MG63 (cell line): ENCODE measurements at regions not wholly inside any gene's neighbourhood (a gene's known extent, or its start where the extent isn't known, plus 50 kb on each side); places are given as distances from the start of the nearest gene placed in this dataset.

Experiments used
- DNase-seq: peaks from one replicate; pipeline ENCODE4 v3.0.0-alpha.2; 2020
- H3K27me3 ChIP-seq: fragments of 250-450 bp; sonication (Bioruptor Pico); 2 replicates; pipeline ENCODE4 v1.5.1; 2020; ENCODE audit warnings: mild to moderate bottlenecking, moderate library complexity
- H3K36me3 ChIP-seq: fragments of 250-450 bp; sonication (Bioruptor Pico); 2 replicates; pipeline ENCODE4 v1.5.1; 2020; ENCODE audit warnings: mild to moderate bottlenecking, moderate library complexity
- H3K4me3 ChIP-seq: fragments of 250-450 bp; sonication (Bioruptor Pico); 2 replicates; pipeline ENCODE4 v1.5.1; 2020; ENCODE audit warnings: mild to moderate bottlenecking, moderate library complexity
- H3K9me3 ChIP-seq: fragments of 250-450 bp; sonication (Bioruptor Pico); 2 replicates; pipeline ENCODE4 v1.5.1; 2020; ENCODE audit warnings: mild to moderate bottlenecking, moderate library complexity

GRCh38 chr16:79659344-79659743, 58.8 kb upstream of the MAF start:
- H3K27me3 ChIP-seq: no peaks in the 10 kb centered on the region
- H3K36me3 ChIP-seq: no peaks in the 10 kb centered on the region
- no peak for DNase-seq

GRCh38 chr16:79658301-79659033, 57.9 kb upstream of the MAF start:
- H3K9me3 ChIP-seq: no peaks in the 10 kb centered on the region
- H3K4me3 ChIP-seq: no peak overlapping the region
- no peaks in the 10 kb centered on the region for H3K36me3 ChIP-seq
- no peaks in the 10 kb centered on the region for H3K27me3 ChIP-seq
- peak; percentile 73 for DNase-seq

More at GRCh38 chr16:79659344-79659743, 58.8 kb upstream of the MAF start:
- no peaks in the 10 kb centered on the region for H3K9me3 ChIP-seq
- no peak overlapping the region for H3K4me3 ChIP-seq

DNA sequence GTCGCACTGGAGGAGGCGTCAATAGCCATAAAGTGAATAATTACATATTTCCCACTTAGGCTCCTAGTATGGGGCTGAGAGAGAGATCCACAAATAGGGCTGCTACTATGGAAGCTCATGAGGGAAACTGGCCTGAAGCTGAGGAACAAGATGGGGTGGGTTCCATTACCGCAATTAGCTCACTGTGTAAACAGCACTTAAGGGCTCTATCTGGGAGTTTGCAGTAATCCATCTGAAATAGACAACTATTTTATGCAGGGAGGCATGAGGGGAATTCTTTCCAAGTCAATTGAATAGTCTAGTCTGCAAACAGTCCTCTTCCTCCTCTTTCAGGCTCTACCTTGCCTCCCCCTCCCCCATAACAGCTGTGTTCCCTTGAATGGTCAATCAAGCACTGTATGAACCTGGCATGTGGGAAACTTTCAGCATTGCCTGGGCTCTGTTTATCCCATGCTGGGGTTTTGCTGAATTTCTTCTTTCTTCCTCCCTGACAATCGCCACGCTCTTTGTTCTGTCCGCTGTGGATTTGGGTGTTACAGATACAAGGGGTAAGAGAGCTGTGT, 56.1 kb upstream of the MAF start:
- Histone ChIP-seq H3K9me3 (no peaks in the 10 kb centered on the region), H3K36me3 (no peaks in the 10 kb centered on the region), H3K4me3 (no peak overlapping the region), H3K27me3 (no peaks in the 10 kb centered on the region)
- DNase-seq: no peak

DNA sequence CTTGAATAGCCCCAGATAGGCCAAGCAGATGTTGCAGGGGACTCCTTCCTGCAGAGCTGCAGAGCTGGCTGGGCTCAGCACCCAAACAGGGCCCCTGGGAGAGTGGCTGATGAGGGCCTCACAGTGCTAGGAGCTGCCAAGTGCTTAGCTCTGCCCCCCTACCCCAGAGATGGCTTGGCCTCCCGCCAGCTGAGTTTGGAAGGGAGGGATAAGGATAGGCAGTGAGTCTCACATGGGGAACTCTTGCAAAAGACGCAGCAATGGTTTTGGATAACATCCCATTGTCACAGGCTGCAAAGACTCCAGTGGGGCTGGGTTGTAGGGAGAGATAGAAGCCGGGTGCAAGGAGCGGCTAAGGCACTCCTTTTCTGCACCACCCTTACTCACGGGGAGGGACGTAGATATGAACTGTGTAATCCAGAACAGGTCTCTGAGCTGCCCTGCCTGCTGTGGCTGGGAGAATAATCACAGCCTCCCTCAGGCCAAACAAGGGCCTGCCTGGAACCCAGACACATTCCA, 52.9 kb upstream of the MAF start:
- no peaks in the 10 kb centered on the region for H3K27me3 ChIP-seq
- H3K4me3 ChIP-seq: no peak overlapping the region
- no peak for DNase-seq
- no peaks in the 10 kb centered on the region for H3K9me3 ChIP-seq
- no peaks in the 10 kb centered on the region for H3K36me3 ChIP-seq

- H3K36me3 ChIP-seq: no peaks in the 10 kb centered on the region
- DNase-seq: peak; percentile 83
- no peaks in the 10 kb centered on the region for H3K27me3 ChIP-seq
- H3K9me3 ChIP-seq: no peaks in the 10 kb centered on the region
- no peak overlapping the region for H3K4me3 ChIP-seq
Measured at GRCh38 chr16:79651363-79651762, 50.8 kb upstream of the MAF start.
